GM18868 (cell line): ENCODE measurements at regions not wholly inside any gene's neighbourhood (a gene's known extent, or its start where the extent isn't known, plus 50 kb on each side); places are given as distances from the start of the nearest gene placed in this dataset.
"Not testable (repeated sequence)": the region's sequence is repeated elsewhere in the genome, so short reads cannot be mapped to it uniquely, and the experiment has no call there.

ENCODE experiments used
- ATAC-seq: cut with Tn5 transposase; IDR thresholded peaks from one replicate; pipeline ENCODE4 v1.9.1; 2021; ENCODE audit warnings: mild to moderate bottlenecking, moderate library complexity; ENCODE audit not compliant: unreplicated experiment

DNA sequence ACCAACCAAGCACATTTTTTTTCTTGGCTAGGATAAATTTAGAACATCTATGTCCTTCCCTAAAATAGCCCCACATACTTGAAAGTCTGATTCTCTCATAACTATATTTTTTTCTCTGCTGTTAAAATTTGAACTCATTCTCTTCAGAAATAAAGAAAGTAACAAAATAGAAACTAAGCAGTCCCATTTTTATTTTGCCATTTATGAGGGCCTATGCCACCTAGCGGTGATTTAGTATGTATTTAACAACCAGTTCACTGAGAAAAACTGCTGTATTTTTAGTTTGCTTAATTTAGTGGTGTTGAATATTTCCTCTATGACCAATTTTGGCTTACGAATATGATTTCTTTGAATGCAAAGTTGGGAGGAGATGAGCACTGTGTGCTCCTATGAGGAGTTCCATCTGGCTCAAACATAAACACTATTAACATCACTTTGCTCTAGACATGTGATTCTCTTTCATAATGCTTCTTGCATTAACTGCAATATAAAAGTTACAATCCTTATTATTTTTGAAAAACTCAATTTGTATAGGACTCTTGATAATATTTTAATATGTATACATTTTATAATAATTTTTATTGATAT is 116.6 kb downstream of the SYT15B start:
- not testable (repeated sequence) for ATAC-seq

DNA sequence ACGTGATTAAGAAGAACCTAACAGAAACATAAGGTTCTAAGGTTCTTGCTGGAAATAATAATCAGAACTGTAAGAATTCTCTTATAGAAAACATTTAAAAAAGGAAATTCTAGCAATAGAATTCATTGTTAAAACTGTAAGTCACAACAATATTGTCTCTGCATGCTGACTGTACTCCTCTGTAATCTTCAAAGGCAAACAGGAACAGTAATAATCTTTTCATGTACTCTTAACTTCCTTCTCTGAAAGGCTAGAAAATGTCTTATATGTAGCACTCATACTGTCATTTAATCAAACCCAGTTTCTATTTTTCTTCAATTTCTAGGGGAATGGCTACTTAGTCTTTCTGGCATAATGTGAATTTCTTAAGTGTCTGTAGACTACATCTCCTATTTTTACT is 103.5 kb upstream of the AGAP9 start:
- not testable (repeated sequence) for ATAC-seq

DNA sequence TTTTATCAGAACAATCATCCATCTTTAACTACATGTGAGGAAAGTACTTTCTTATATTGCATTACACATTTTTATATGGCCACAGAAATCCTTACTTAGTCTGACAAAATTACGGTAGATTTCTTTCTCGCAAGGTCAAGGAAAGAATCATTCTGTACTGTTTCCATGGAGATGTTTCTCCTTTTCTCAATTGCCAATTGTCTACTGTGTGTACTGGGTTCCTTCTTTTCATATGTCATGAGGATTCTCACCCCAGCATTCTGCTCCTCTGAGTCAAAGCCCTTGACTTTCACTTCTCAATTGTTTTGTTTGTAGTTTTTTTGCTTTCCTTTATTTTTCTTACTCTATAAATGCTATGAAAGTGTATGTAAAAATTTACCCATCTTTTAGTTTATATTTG is 99.3 kb upstream of the AGAP9 start:
- ATAC-seq: not testable (repeated sequence)

DNA sequence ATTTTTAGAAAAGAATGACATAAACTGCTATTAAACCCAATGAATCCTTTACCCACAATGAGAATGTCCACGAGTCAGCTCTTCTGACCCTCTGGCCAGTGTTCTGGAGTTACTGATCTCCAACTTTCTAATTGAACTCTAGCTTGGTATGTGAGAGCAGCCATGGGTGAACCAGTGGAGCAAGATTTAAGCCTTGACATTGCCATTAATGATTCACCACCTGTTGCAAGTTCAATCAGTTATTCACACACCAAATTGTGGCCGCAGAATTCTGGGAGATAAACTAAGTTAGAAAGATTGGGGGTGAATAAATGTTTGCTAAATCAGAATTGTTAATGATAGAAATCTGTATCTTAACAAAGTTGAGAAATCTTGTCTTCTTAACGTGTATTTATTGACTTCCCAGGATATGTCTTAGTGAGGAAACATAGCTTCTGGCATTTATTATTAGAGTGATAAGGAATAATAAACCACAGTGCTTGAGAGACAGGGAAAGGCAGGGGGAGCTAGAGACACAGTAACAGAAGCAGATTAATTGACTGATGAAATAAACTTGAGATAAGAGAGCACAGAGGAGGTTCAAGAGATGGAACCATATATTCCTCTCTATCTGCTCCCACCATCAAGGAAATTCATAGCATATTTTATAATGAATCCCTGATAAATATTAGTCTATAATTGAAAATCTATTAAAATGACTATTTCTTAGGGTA is 96.0 kb upstream of the AGAP9 start:
- ATAC-seq: not testable (repeated sequence)

DNA sequence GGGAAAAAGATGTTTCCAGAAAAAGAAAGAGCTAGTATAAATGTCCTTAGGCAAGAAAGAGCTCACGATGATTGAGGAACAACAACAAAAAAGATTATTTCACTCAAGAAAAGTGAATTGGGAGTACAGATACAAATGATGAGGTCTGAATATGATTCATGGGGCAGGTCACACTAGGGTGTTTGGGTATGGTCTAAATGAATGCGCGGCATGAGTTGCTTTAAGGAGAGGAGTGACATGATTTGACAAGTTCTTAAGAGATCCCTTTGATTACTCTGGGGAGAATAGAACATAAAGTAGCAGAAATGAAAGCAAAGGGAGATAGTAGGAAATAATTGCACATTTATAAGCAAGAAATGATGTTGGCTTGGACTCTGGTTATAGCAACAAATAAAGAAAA is 85.9 kb upstream of the AGAP9 start:
- ATAC-seq: not testable (repeated sequence)

DNA sequence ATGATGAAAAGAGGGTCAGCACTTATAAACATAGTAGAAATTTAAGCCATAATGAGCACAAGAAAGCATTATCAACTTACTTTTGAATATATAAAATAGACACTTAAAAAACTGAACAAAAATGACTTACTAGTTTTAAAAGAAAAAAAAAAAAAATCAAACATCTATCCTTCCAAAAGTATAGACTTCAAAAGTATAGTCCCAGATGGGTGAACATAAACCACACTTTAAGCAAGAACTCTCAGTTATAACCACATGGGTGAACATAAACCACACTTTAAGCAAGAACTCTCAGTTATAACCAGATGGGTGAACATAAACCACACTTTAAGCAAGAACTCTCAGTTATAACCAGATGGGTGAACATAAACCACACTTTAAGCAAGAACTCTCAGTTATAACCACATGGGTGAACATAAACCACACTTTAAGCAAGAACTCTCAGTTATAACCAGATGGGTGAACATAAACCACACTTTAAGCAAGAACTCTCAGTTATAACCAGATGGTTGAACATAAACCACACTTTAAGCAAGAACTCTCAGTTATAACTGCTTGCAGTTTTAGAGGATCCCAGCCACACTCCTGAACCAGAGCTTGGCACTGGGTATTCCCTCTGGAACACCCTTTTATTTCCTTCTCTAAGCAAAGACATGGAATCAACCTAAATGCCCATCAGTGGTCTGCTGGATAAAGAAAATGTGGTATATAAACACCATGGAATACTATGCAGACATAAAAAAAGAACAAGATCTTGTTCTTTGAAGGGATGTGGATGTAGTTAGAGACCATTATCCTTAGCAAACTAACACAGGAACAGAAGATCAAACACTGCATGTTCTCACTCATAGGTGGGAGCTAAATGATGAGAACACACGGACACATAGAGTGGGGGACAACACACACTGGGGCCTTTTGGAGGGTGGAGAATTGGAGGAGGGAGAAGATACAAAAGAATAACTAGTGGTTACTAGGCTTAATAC is 82.6 kb upstream of the AGAP9 start:
- not testable (repeated sequence) for ATAC-seq

DNA sequence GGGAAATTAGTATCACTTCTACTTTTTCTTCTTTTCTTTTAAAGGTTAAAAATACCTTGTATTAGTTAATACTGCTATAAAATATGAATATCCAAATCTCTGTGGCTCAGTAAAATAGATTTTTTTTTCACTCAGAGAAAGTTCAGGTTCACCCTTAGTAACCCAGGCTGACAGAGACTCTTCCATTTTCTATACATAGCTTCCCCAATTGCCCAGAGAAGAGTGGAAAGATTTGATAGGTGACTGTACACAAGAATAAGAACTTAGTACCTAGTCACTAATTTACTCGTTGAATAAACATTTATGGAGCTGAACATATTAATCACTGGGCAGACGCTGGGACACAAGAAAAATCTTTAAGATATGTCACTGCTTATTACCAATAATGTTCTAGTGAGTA is 77.2 kb upstream of the AGAP9 start:
- not testable (repeated sequence) for ATAC-seq

DNA sequence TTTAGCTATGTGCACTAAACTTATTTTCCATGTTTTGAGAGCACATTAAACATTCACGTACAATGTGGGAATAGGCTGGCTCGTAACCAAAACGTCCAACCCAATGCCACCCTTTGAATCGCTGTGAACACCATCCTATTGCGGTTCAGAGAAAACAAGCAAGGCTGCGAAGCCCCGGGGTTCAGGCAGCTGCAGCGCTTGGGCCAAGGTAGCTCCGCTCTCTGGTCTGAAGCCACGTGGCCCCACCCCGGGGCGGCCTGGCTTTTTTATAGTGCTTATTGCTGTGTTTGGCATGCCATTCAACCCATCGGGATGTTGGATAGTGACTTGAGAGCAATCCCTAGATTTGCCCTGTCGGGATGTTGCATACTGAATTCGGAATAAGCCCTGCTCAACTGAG is 76.7 kb upstream of the AGAP9 start:
- not testable (repeated sequence) for ATAC-seq

DNA sequence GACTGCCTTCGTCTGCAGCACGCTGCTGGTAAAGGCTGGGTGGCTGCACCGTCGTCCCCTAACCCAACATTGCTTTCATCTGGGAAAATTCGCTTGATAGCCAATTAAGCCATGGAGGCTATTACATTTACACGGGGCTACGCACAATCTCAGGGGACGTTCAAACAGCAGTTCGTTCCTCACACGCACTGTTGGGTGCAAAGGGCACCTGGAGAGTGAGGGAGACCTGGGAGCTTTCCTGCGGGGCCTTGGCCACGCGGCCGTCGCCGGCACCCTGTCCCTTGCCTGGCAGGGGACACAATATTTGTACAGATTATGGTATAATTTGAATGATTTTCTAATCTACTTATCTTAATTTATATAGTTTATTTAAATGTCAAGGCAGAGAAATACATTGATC is 76.2 kb upstream of the AGAP9 start:
- ATAC-seq: not testable (repeated sequence)

DNA sequence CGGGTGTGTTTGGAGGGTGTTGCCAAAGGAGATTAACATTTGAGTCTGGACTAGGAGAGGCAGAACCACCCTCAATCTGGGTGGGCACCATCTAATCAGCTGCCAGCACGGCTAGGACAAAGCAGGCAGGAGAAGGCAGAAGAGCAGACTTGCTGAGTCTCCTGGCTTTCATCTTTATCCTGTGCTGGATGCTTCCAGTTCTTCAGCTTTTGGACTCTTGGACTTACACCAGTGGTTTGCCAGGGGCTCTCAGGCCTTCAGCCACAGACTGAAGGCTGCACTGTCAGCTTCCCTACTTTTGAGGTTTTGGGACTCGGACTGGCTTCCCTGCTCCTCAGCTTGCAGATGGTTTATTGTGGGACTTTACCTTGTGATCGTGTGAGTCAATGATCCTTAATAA is 70.4 kb upstream of the AGAP9 start:
- ATAC-seq: not testable (repeated sequence)

DNA sequence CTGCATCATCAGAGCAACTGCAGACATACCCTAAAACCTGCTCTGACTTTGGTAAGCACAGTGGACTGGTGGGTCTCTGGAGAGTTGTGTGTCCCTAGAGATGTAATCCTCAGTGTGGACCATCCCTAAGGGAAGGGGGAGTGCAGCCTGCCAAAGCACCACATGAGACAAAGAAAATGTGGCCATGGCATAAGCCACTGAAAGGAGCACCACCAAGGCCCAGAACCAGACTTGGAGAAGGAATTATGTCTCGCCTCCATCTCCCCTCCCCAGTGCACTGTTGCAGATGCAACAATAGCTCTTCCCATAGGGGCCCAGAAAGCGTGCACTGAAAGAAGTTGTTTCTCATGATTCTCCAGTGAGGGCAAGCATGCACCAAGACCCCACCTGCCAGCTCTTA is 69.7 kb upstream of the AGAP9 start:
- ATAC-seq: not testable (repeated sequence)

DNA sequence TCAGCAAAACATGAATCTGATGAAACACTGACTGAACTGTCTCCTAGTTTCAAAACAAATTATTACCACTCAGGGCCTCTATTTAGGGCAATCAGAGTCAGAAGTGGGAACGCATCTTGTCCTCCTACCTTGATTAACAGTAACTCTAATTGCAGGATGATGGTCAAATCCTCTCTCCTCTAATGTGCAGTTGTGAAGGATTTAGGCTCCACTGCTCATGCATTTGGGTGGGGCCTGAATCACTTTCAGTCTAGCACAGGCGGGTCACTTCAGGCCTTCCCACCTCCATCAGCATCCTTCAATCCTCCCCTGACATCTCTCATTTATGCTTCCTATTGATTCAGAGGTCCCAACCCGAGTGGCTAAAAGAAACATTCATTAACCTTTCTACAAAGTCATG is 67.5 kb upstream of the AGAP9 start:
- ATAC-seq: not testable (repeated sequence)

DNA sequence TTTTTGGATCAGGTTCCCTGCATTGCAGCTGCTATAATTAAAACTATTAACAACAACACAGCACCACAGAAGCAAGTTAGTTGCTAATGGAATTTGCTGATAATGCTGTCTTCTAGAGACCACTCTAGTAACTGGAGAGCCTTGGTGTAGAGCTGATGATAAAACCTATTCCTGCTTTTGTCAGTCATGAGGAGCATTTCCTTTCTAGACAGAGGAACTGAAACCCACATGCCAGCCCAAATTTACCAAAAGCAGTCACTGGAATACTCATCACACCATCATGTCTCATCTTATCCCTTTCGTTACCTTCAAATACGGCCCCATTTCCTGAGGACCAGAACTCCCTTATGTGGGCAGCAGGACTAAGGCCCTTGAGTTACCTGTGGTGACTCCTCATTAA is 67.1 kb upstream of the AGAP9 start:
- not testable (repeated sequence) for ATAC-seq

DNA sequence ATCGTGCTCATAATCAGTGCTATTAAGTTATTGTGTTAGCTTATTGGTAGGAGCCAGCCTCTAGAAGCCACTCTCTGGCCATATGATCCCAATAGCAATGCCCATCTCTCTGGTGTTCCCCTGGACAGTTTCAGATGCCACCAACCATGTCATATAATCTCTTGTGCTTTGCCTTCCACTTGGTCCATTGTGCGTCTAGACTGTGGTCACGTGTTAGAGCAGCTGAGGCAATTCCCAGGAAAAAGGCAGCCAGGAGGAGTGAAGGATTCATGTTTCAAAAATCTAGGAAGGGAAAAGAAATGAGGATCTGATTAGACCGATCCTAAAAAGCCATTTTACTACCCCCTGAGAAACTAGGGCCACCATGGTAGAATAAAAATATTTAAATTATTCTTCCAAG is 58.6 kb upstream of the AGAP9 start:
- not testable (repeated sequence) for ATAC-seq

DNA sequence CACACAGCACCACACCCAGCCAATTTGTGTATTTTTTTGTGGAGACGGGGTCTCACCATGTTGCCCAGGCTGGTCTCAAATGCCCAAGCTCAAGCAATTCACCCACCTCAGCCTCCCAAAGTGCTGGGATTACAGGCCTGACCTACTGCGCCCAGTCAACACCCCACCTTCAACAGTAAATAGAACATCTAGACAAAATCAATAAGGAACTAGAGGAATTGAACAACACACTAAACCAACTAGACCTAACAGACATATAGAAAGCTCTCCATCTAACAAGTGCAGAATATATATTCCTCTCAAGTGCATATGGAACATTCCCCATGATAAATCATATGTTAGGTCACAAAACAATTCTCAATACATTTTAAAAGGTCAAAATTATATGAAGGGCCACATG is 56.6 kb upstream of the AGAP9 start:
- not testable (repeated sequence) for ATAC-seq

DNA sequence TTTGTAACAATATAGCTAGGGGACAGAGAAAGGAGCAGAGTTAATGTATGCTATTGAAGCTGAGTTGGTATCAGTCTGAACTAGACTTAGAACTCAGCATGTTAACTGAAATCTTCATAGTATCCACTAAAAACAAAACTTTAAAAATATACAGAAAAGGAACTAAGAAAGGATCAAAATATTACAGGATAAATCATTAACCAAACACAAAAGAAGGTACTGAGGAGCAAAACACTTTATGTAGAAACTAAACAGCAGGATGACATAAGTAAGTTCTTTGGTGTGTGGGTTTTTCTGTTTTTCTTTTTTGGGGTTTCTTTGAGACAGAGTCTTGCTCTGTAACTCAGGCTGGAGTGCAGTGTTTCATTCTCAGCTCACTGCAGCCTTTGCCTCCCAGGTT is 55.1 kb upstream of the AGAP9 start:
- not testable (repeated sequence) for ATAC-seq
